Mesendoderm (in vitro differentiated cells): ENCODE measurements at regions not wholly inside any gene's neighbourhood (a gene's known extent, or its start where the extent isn't known, plus 50 kb on each side); places are given as distances from the start of the nearest gene placed in this dataset.

Experiments used
- DNase-seq: peaks from one replicate; pipeline ENCODE4 v3.0.0; 2013
- H2AK5ac ChIP-seq: 2 replicates; pipeline ENCODE4 v1.6.1; 2013; ENCODE audit warnings: low read length, inconsistent platforms
- H2BK120ac ChIP-seq: 2 replicates; pipeline ENCODE4 v1.6.1; 2013; ENCODE audit warnings: low read depth, mild to moderate bottlenecking, low read length, moderate library complexity, mixed read lengths
- H2BK15ac ChIP-seq: replicated peaks from 2 replicates; pipeline ENCODE4 v1.6.1; 2013; ENCODE audit warnings: low read depth, mild to moderate bottlenecking, moderate library complexity
- H2BK5ac ChIP-seq: 2 replicates; pipeline ENCODE4 v1.6.1; 2013; ENCODE audit warnings: low read length, inconsistent platforms
- H3K18ac ChIP-seq: 2 replicates; pipeline ENCODE4 v1.6.1; 2013; ENCODE audit warnings: mild to moderate bottlenecking, low read length, mixed read lengths
- H3K23ac ChIP-seq: one replicate; pipeline ENCODE4 v1.6.1; 2013; ENCODE audit warnings: low read length
- H3K27ac ChIP-seq: 2 replicates; pipeline ENCODE4 v1.5.1; 2013; ENCODE audit warnings: low read depth, mild to moderate bottlenecking, inconsistent platforms, low read length, moderate library complexity
- H3K27me3 ChIP-seq: 2 replicates; pipeline ENCODE4 v1.6.1; 2013; ENCODE audit warnings: low read length, control low read depth, mild to moderate bottlenecking, inconsistent platforms; ENCODE audit not compliant: insufficient read depth, poor library complexity
- H3K36me3 ChIP-seq: 2 replicates; pipeline ENCODE4 v1.6.1; 2013; ENCODE audit warnings: low read length, inconsistent platforms; ENCODE audit not compliant: control insufficient read depth, insufficient read depth
- H3K4ac ChIP-seq: one replicate; pipeline ENCODE4 v1.6.1; 2013; ENCODE audit warnings: low read depth, mild to moderate bottlenecking, low read length, moderate library complexity
- H3K4me1 ChIP-seq: 2 replicates; pipeline ENCODE4 v1.6.1; 2013; ENCODE audit warnings: low read depth, low read length, inconsistent platforms; ENCODE audit not compliant: control insufficient read depth
- H3K4me2 ChIP-seq: 2 replicates; pipeline ENCODE4 v1.6.1; 2013; ENCODE audit warnings: low read length
- H3K4me3 ChIP-seq: 2 replicates; pipeline ENCODE4 v1.5.1; 2013; ENCODE audit warnings: mild to moderate bottlenecking, low read length
- H3K56ac ChIP-seq: one replicate; pipeline ENCODE4 v1.6.1; 2013; ENCODE audit warnings: low read length
- H3K79me1 ChIP-seq: 2 replicates; pipeline ENCODE4 v1.6.1; 2013; ENCODE audit warnings: low read length, inconsistent platforms
- H3K79me2 ChIP-seq: 2 replicates; pipeline ENCODE4 v1.6.1; 2013; ENCODE audit warnings: mild to moderate bottlenecking, low read length; ENCODE audit not compliant: control insufficient read depth, insufficient read depth
- H3K9ac ChIP-seq: 2 replicates; pipeline ENCODE4 v1.6.1; 2013; ENCODE audit warnings: low read length, inconsistent platforms
- H4K5ac ChIP-seq: one replicate; pipeline ENCODE4 v1.6.1; 2013; ENCODE audit warnings: low read length
- H4K8ac ChIP-seq: one replicate; pipeline ENCODE4 v1.6.1; 2013; ENCODE audit warnings: low read depth, mild to moderate bottlenecking, control low read depth, low read length, moderate library complexity
- WGBS: extraction: QIAGEN DNeasy Blood & Tissue Kit; methylation state at CpG from one replicate; pipeline ENCODE4 v1.1.7; 2013; ENCODE audit warnings: low lambda C conversion rate, missing lambda C conversion rate; ENCODE audit not compliant: insufficient coverage; ENCODE audit errors: extremely low coverage; 5-methylcytosine and 5-hydroxymethylcytosine counted together

DNA sequence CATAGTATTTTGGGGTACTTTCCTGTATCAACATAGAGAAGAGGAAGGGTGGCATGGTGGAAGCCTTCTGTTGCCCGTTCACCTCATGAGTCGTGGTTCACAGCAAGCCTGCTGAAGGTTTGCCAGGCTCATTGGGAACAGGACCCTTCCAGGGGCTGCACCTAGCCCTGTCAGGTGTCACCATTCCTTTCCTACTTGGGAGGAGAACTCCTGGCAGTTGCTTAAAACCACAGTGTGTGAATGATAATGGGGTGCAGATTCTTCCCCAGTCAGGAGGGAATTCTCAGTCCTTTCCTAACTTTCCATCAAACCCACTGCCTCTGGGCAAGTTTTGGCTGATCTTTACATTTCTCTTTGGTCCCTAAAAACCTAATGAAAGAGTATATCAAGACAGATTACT lies 99.4 kb upstream of the CTNND2 start:
- no peaks in the 10 kb centered on the region for H3K27me3 ChIP-seq
- no peaks in the 10 kb centered on the region for H3K79me1 ChIP-seq
- no peak for DNase-seq
- no peak overlapping the region for H3K4me3 ChIP-seq
- no peak overlapping the region for H3K27ac ChIP-seq
- no peak overlapping the region for H3K56ac ChIP-seq
- H2BK120ac ChIP-seq, result no peak overlapping the region
- H3K23ac ChIP-seq, result no peak overlapping the region
- no peak overlapping the region for H2BK15ac ChIP-seq
- no peaks in the 10 kb centered on the region for H3K79me2 ChIP-seq
- no peaks in the 10 kb centered on the region for H3K4me1 ChIP-seq
- no peak overlapping the region for H2BK5ac ChIP-seq
- H3K36me3 ChIP-seq, result no peaks in the 10 kb centered on the region
- no peak overlapping the region for H3K18ac ChIP-seq
- no peak overlapping the region for H2AK5ac ChIP-seq
- no CpG with 5 or more reads among the region's 2 CpGs for WGBS
- H3K4ac ChIP-seq, result no peak overlapping the region
- no peak overlapping the region for H4K5ac ChIP-seq
- H3K4me2 ChIP-seq, result no peak overlapping the region
- H4K8ac ChIP-seq, result no peak overlapping the region
- H3K9ac ChIP-seq, result no peak overlapping the region

GRCh38 chr5:11998397-11998796 lies 94.2 kb upstream of the CTNND2 start:
- no peak overlapping the region for H2BK5ac ChIP-seq
- H2AK5ac ChIP-seq, result no peak overlapping the region

GRCh38 chr5:11997942-11998341 lies 93.7 kb upstream of the CTNND2 start:
- Histone ChIP-seq H2AK5ac (no peak overlapping the region), H3K4me1 (no peaks in the 10 kb centered on the region), H3K18ac (no peak overlapping the region), H3K4ac (no peak overlapping the region), H3K4me2 (no peak overlapping the region), H4K5ac (no peak overlapping the region), H3K9ac (no peak overlapping the region), H3K27me3 (no peaks in the 10 kb centered on the region), H3K23ac (no peak overlapping the region), H3K56ac (no peak overlapping the region), H4K8ac (no peak overlapping the region), H2BK120ac (no peak overlapping the region), H3K79me1 (no peaks in the 10 kb centered on the region), H3K79me2 (no peaks in the 10 kb centered on the region), H2BK15ac (no peak overlapping the region), H3K4me3 (no peak overlapping the region), H3K36me3 (no peaks in the 10 kb centered on the region), H3K27ac (no peak overlapping the region), H2BK5ac (no peak overlapping the region)
- DNase-seq, result no peak
- WGBS, result no CpG with 5 or more reads among the region's 11 CpGs

More at GRCh38 chr5:11998397-11998796, 94.2 kb upstream of the CTNND2 start:
- H3K4ac ChIP-seq, result no peak overlapping the region
- H3K27ac ChIP-seq, result no peak overlapping the region
- no peaks in the 10 kb centered on the region for H3K27me3 ChIP-seq
- no peak overlapping the region for H3K56ac ChIP-seq
- no peak overlapping the region for H2BK120ac ChIP-seq
- no peak overlapping the region for H4K8ac ChIP-seq
- DNase-seq, result no peak
- no peak overlapping the region for H3K9ac ChIP-seq
- H3K36me3 ChIP-seq, result no peaks in the 10 kb centered on the region
- no peak overlapping the region for H2BK15ac ChIP-seq
- H3K79me1 ChIP-seq, result no peaks in the 10 kb centered on the region
- H4K5ac ChIP-seq, result no peak overlapping the region
- H3K4me1 ChIP-seq, result no peaks in the 10 kb centered on the region
- no peaks in the 10 kb centered on the region for H3K79me2 ChIP-seq
- no peak overlapping the region for H3K4me3 ChIP-seq
- H3K23ac ChIP-seq, result no peak overlapping the region
- no peak overlapping the region for H3K18ac ChIP-seq
- H3K4me2 ChIP-seq, result no peak overlapping the region

GRCh38 chr5:11992518-11992917 lies 88.3 kb upstream of the CTNND2 start:
- H3K18ac ChIP-seq, result no peak overlapping the region
- no peaks in the 10 kb centered on the region for H3K79me1 ChIP-seq
- H3K79me2 ChIP-seq, result no peaks in the 10 kb centered on the region
- no peaks in the 10 kb centered on the region for H3K36me3 ChIP-seq
- H4K8ac ChIP-seq, result no peak overlapping the region
- no peak overlapping the region for H3K4ac ChIP-seq
- no peak overlapping the region for H3K56ac ChIP-seq
- H3K27ac ChIP-seq, result no peak overlapping the region
- DNase-seq, result no peak
- no CpG with 5 or more reads among the region's 2 CpGs for WGBS
- no peak overlapping the region for H2BK5ac ChIP-seq
- no peak overlapping the region for H4K5ac ChIP-seq
- H2AK5ac ChIP-seq, result no peak overlapping the region
- no peak overlapping the region for H2BK120ac ChIP-seq
- H3K9ac ChIP-seq, result no peak overlapping the region
- no peak overlapping the region for H2BK15ac ChIP-seq
- H3K4me2 ChIP-seq, result no peak overlapping the region
- no peaks in the 10 kb centered on the region for H3K27me3 ChIP-seq
- no peak overlapping the region for H3K4me3 ChIP-seq
- H3K23ac ChIP-seq, result no peak overlapping the region
- no peaks in the 10 kb centered on the region for H3K4me1 ChIP-seq

DNA sequence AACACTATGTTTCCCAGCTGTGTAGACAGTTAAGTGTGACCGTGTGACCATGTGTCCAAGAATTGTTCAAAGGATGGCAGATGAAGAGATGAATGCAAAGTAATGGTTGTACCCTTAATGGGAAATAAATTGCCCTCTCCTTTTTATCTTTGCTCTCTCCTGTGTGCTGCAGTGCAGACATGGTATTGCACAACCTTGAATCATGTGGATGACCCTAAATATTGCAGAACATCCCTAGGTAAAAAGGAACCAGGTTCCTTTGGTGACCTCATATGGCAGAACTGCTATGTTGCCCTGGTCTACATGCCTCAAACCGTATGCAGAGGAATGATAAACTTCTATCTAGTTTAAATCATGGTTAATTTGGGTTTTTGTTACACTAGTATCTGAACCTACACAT lies 81.7 kb upstream of the CTNND2 start:
- Histone ChIP-seq H3K9ac (no peak overlapping the region), H3K4ac (no peak overlapping the region), H2AK5ac (no peak overlapping the region), H4K8ac (no peak overlapping the region), H3K36me3 (no peaks in the 10 kb centered on the region), H3K56ac (no peak overlapping the region), H3K18ac (no peak overlapping the region), H4K5ac (no peak overlapping the region), H3K79me1 (no peaks in the 10 kb centered on the region), H3K4me2 (no peak overlapping the region), H2BK120ac (no peak overlapping the region), H3K4me3 (no peak overlapping the region), H3K27me3 (no peaks in the 10 kb centered on the region), H3K23ac (no peak overlapping the region), H2BK5ac (no peak overlapping the region), H3K79me2 (no peaks in the 10 kb centered on the region), H3K4me1 (no peaks in the 10 kb centered on the region), H3K27ac (no peak overlapping the region), H2BK15ac (no peak overlapping the region)
- no peak for DNase-seq
- no CpG with 5 or more reads among the region's 2 CpGs for WGBS

DNA sequence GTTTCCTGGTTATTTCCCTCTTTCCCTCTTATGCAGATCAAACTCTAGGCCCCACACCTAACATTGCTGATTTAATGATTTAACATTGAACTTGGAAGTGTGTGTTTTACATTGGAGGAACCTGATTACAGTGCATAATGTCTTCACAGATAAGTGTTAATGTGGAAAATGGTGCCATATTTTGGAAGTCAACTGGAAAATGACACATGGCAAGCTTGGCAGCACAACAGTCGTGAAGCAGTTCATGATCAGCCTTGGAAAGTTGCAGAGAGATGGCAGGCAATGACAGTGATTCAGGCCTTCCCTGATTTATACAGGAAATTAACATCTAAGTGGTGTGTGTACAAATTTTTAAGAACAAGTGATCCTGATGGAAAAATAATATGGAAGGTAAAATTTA lies 80.0 kb upstream of the CTNND2 start:
- Histone ChIP-seq H3K4ac (no peak overlapping the region), H3K18ac (no peak overlapping the region), H4K8ac (no peak overlapping the region), H3K9ac (no peak overlapping the region), H2BK120ac (no peak overlapping the region), H4K5ac (no peak overlapping the region), H3K23ac (no peak overlapping the region), H3K27ac (no peak overlapping the region), H3K79me2 (no peaks in the 10 kb centered on the region), H2AK5ac (no peak overlapping the region), H3K4me1 (no peaks in the 10 kb centered on the region), H3K79me1 (no peaks in the 10 kb centered on the region), H3K4me3 (no peak overlapping the region), H2BK15ac (no peak overlapping the region), H3K36me3 (no peaks in the 10 kb centered on the region), H3K56ac (no peak overlapping the region), H3K27me3 (no peaks in the 10 kb centered on the region), H3K4me2 (no peak overlapping the region), H2BK5ac (no peak overlapping the region)
- no CpG with 5 or more reads among the region's 1 CpG for WGBS
- DNase-seq, result no peak
